ENCODE measurements at regions not wholly inside any gene's neighbourhood (a gene's known extent, or its start where the extent isn't known, plus 50 kb on each side); places are given as distances from the start of the nearest gene placed in this dataset.

DNA sequence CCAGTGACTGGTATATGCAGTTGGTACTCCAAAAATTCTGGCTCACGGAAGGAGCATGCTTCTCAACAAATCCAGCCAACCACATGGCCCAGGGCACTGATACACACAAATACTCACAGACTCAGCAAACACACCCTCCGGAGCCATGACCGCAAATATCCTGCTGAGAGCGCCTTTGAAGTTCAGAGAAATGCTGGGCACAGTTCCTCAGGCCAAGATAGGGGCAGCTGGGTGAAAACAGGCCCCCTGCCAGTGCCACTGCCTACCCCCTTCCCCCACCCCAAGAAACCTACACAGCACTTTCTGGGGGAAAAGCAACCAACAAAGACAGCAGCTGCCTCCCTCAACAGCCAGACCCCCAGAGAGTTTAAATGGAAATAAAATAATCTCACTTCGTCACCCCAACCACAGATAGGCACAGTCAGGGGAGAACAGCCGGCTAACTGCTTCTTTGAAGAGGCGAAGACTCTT is 120.0 kb downstream of the C5orf15 start:
- no peak overlapping the region for H2AFZ ChIP-seq (ENCODE audit: low read length)
- no peaks in the 10 kb centered on the region for H4K20me1 ChIP-seq (ENCODE audit: insufficient read depth, low read length)
- no peak overlapping the region for H3K4me3 ChIP-seq (ENCODE audit: low read depth, low read length, poor library complexity, severe bottlenecking)
- H3K9me3 ChIP-seq (ENCODE audit: low read length): no peaks in the 10 kb centered on the region
- no peak overlapping the region for H3K4me2 ChIP-seq (ENCODE audit: low read length)
- H3K27me3 ChIP-seq (ENCODE audit: insufficient read depth, low read length): no peaks in the 10 kb centered on the region; the same call in 1 of the 2 replicates
- H3K27ac ChIP-seq (ENCODE audit: low read depth, low read length, poor library complexity, severe bottlenecking): no peak overlapping the region
- no peaks in the 10 kb centered on the region for H3K36me3 ChIP-seq (ENCODE audit: insufficient read depth, low read length)
- H3K9ac ChIP-seq (ENCODE audit: low read length): no peak overlapping the region
- no peak for TF ChIP-seq EZH2 (IDR thresholded peaks at IDR 0.05; ENCODE audit: borderline replicate concordance, low read length)
- TF ChIP-seq, protein P1, sequence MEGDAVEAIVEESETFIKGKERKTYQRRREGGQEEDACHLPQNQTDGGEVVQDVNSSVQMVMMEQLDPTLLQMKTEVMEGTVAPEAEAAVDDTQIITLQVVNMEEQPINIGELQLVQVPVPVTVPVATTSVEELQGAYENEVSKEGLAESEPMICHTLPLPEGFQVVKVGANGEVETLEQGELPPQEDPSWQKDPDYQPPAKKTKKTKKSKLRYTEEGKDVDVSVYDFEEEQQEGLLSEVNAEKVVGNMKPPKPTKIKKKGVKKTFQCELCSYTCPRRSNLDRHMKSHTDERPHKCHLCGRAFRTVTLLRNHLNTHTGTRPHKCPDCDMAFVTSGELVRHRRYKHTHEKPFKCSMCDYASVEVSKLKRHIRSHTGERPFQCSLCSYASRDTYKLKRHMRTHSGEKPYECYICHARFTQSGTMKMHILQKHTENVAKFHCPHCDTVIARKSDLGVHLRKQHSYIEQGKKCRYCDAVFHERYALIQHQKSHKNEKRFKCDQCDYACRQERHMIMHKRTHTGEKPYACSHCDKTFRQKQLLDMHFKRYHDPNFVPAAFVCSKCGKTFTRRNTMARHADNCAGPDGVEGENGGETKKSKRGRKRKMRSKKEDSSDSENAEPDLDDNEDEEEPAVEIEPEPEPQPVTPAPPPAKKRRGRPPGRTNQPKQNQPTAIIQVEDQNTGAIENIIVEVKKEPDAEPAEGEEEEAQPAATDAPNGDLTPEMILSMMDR (IDR thresholded peaks at IDR 0.05; ENCODE audit: low read length): no peak
- H3K79me2 ChIP-seq (ENCODE audit: insufficient read depth, low read length): no peaks in the 10 kb centered on the region
- no peaks in the 10 kb centered on the region for H3F3A ChIP-seq (ENCODE audit: insufficient read depth, low read length)
- no peaks in the 10 kb centered on the region for H3K9me2 ChIP-seq (ENCODE audit: low read depth, low read length)
- H3K4me1 ChIP-seq (ENCODE audit: insufficient read depth, low read length, severe bottlenecking): no peaks in the 10 kb centered on the region

GRCh38 chr5:133847886-133848285 is 120.5 kb downstream of the C5orf15 start:
- H3K27ac ChIP-seq (ENCODE audit: low read depth, low read length, poor library complexity, severe bottlenecking): no peak overlapping the region
- no peaks in the 10 kb centered on the region; the same call in 1 of the 2 replicates for H3K27me3 ChIP-seq (ENCODE audit: insufficient read depth, low read length)
- H3K9me3 ChIP-seq (ENCODE audit: low read length): no peaks in the 10 kb centered on the region
- H2AFZ ChIP-seq (ENCODE audit: low read length): no peak overlapping the region
- no peak overlapping the region for H3K4me2 ChIP-seq (ENCODE audit: low read length)
- H3K4me3 ChIP-seq (ENCODE audit: low read depth, low read length, poor library complexity, severe bottlenecking): no peak overlapping the region
- H3K79me2 ChIP-seq (ENCODE audit: insufficient read depth, low read length): no peaks in the 10 kb centered on the region
- no peaks in the 10 kb centered on the region for H3K9me2 ChIP-seq (ENCODE audit: low read depth, low read length)
- H3F3A ChIP-seq (ENCODE audit: insufficient read depth, low read length): no peaks in the 10 kb centered on the region
- H3K9ac ChIP-seq (ENCODE audit: low read length): no peak overlapping the region
- H3K4me1 ChIP-seq (ENCODE audit: insufficient read depth, low read length, severe bottlenecking): no peaks in the 10 kb centered on the region
- H4K20me1 ChIP-seq (ENCODE audit: insufficient read depth, low read length): no peaks in the 10 kb centered on the region
- no peaks in the 10 kb centered on the region for H3K36me3 ChIP-seq (ENCODE audit: insufficient read depth, low read length)
- no peak for TF ChIP-seq EZH2 (IDR thresholded peaks at IDR 0.05; ENCODE audit: borderline replicate concordance, low read length)
- TF ChIP-seq, protein P1 (IDR thresholded peaks at IDR 0.05; ENCODE audit: low read length): no peak

GRCh38 chr5:133847301-133847700 is 121.1 kb downstream of the C5orf15 start:
- H3K27ac ChIP-seq (ENCODE audit: low read depth, low read length, poor library complexity, severe bottlenecking): no peak overlapping the region
- H3K4me2 ChIP-seq (ENCODE audit: low read length): no peak overlapping the region
- H4K20me1 ChIP-seq (ENCODE audit: insufficient read depth, low read length): no peaks in the 10 kb centered on the region
- no peaks in the 10 kb centered on the region for H3K36me3 ChIP-seq (ENCODE audit: insufficient read depth, low read length)
- no peak overlapping the region for H2AFZ ChIP-seq (ENCODE audit: low read length)
- H3K9me2 ChIP-seq (ENCODE audit: low read depth, low read length): no peaks in the 10 kb centered on the region
- H3K9me3 ChIP-seq (ENCODE audit: low read length): no peaks in the 10 kb centered on the region
- H3K27me3 ChIP-seq (ENCODE audit: insufficient read depth, low read length): no peaks in the 10 kb centered on the region; the same call in 1 of the 2 replicates
- no peaks in the 10 kb centered on the region for H3F3A ChIP-seq (ENCODE audit: insufficient read depth, low read length)
- no peak for TF ChIP-seq EZH2 (IDR thresholded peaks at IDR 0.05; ENCODE audit: borderline replicate concordance, low read length)
- TF ChIP-seq, protein P1 (IDR thresholded peaks at IDR 0.05; ENCODE audit: low read length): no peak
- H3K4me3 ChIP-seq (ENCODE audit: low read depth, low read length, poor library complexity, severe bottlenecking): no peak overlapping the region
- H3K79me2 ChIP-seq (ENCODE audit: insufficient read depth, low read length): no peaks in the 10 kb centered on the region
- H3K4me1 ChIP-seq (ENCODE audit: insufficient read depth, low read length, severe bottlenecking): no peaks in the 10 kb centered on the region
- H3K9ac ChIP-seq (ENCODE audit: low read length): no peak overlapping the region

Measured in OCI-LY1 (cell line).